Small intestine (tissue), 7 donors: ENCODE measurements at regions not wholly inside any gene's neighbourhood (a gene's known extent, or its start where the extent isn't known, plus 50 kb on each side); places are given as distances from the start of the nearest gene placed in this dataset.

Experiments used
- DNase-seq, 2 donors: peaks; one replicate each; pipeline versions ENCODE4 v3.0.0 to v3.0.0-alpha.2; 2013
- FAIRE-seq: peaks from 2 replicates; lab custom pipeline; 2012; peaks lifted over from hg19 to GRCh38; lab: Jason Lieb, UNC
- H3K27ac ChIP-seq, 3 donors: one replicate each; pipeline ENCODE4 v1.5.1; 2013; ENCODE audit warnings: low read length in 2 of 3, mild to moderate bottlenecking in 2 of 3, control low read depth in 1 of 3, inconsistent platforms in 1 of 3, low read depth in 1 of 3, moderate library complexity in 1 of 3
- H3K27me3 ChIP-seq, 3 donors: one replicate each; pipeline ENCODE4 v1.6.1; 2013; ENCODE audit warnings: low read length in 3 of 3, inconsistent platforms in 1 of 3; ENCODE audit not compliant: control insufficient read depth in 3 of 3, insufficient read depth in 3 of 3
- H3K36me3 ChIP-seq, 3 donors: one replicate each; pipeline ENCODE4 v1.6.1; 2013; ENCODE audit warnings: low read length in 3 of 3, inconsistent platforms in 1 of 3, low read depth in 1 of 3, mild to moderate bottlenecking in 1 of 3, moderate library complexity in 1 of 3; ENCODE audit not compliant: control insufficient read depth in 3 of 3, insufficient read depth in 2 of 3
- H3K4me1 ChIP-seq, 3 donors: one replicate each; pipeline ENCODE4 v1.6.1; 2013; ENCODE audit warnings: low read length in 2 of 3, inconsistent platforms in 1 of 3, low read depth in 1 of 3, mild to moderate bottlenecking in 1 of 3, moderate library complexity in 1 of 3; ENCODE audit not compliant: control insufficient read depth in 3 of 3, insufficient read depth in 2 of 3
- H3K4me3 ChIP-seq, 3 donors: one replicate each; pipeline ENCODE4 v1.5.1; 2013; ENCODE audit warnings: low read length in 3 of 3, control low read depth in 1 of 3, inconsistent platforms in 1 of 3, low read depth in 1 of 3, mild to moderate bottlenecking in 1 of 3, moderate library complexity in 1 of 3
- H3K9me3 ChIP-seq, 2 donors: one replicate each; pipeline ENCODE4 v1.6.1; 2013; ENCODE audit warnings: low read depth in 1 of 2, low read length in 1 of 2; ENCODE audit not compliant: control insufficient read depth in 2 of 2, insufficient read depth in 1 of 2
- WGBS, 3 donors: extraction: QIAGEN DNeasy Blood & Tissue Kit; methylation state at CpG; one replicate each; pipeline ENCODE4 v1.1.7; 2013; 5-methylcytosine and 5-hydroxymethylcytosine counted together
- donor health status: healthy with polysubstance abuse.
- donor health status: control.
- donor health status: control.
- donor health status: Bipolar disorder and iron deficiency.
- donor health status: healthy.

- H3K4me3 ChIP-seq, result no peak overlapping the region
- no peaks in the 10 kb centered on the region for H3K27me3 ChIP-seq
- no peak for DNase-seq
- H3K27ac ChIP-seq, result no peak overlapping the region
- FAIRE-seq, result no peak
- no peaks in the 10 kb centered on the region for H3K36me3 ChIP-seq
- H3K9me3 ChIP-seq, result no peaks in the 10 kb centered on the region
- WGBS, 3 donors, result 65 to 78% (median 71%) methylated on average over 2 of the region's 2 CpGs
- no peaks in the 10 kb centered on the region for H3K4me1 ChIP-seq
Measured at GRCh38 chr11:36890121-36890679, 292.2 kb upstream of the RAG2 start.

- no peak overlapping the region for H3K27ac ChIP-seq
- H3K9me3 ChIP-seq, result no peaks in the 10 kb centered on the region
- no peaks in the 10 kb centered on the region for H3K4me1 ChIP-seq
- FAIRE-seq, result no peak
- DNase-seq, result no peak
- H3K36me3 ChIP-seq, result no peaks in the 10 kb centered on the region
- no peak overlapping the region for H3K4me3 ChIP-seq
- no peaks in the 10 kb centered on the region for H3K27me3 ChIP-seq
- WGBS, 3 donors, result 87 to 96% (median 92%) methylated on average over 3 of the region's 3 CpGs
Measured at GRCh38 chr11:36885154-36885553, 287.1 kb upstream of the RAG2 start.

GRCh38 chr11:36878737-36879136 is 280.7 kb upstream of the RAG2 start:
- DNase-seq (no peak), FAIRE-seq (no peak)
- no peaks in the 10 kb centered on the region for H3K36me3 ChIP-seq
- H3K9me3 ChIP-seq, result no peaks in the 10 kb centered on the region
- H3K27ac ChIP-seq, result no peak overlapping the region
- no peak overlapping the region for H3K4me3 ChIP-seq
- no peaks in the 10 kb centered on the region for H3K4me1 ChIP-seq
- WGBS, 3 donors, result 82 to 93% (median 88%) methylated on average over 1 of the region's 1 CpG
- no peaks in the 10 kb centered on the region for H3K27me3 ChIP-seq

- H3K4me1 ChIP-seq, result no peaks in the 10 kb centered on the region
- no peak overlapping the region for H3K27ac ChIP-seq
- FAIRE-seq (no peak), DNase-seq (no peak)
- H3K9me3 ChIP-seq, result no peaks in the 10 kb centered on the region
- H3K4me3 ChIP-seq, result no peak overlapping the region
- no peaks in the 10 kb centered on the region for H3K36me3 ChIP-seq
- H3K27me3 ChIP-seq, result no peaks in the 10 kb centered on the region
Measured at GRCh38 chr11:36877149-36877548, 279.1 kb upstream of the RAG2 start.

GRCh38 chr11:36876266-36876665 is 278.2 kb upstream of the RAG2 start:
- H3K4me3 ChIP-seq, result no peak overlapping the region
- no peak for FAIRE-seq
- no peaks in the 10 kb centered on the region for H3K27me3 ChIP-seq
- H3K9me3 ChIP-seq, result no peaks in the 10 kb centered on the region
- 3 to 5% (median 4%) methylated on average over 1 of the region's 1 CpG for WGBS, 3 donors
- no peaks in the 10 kb centered on the region for H3K36me3 ChIP-seq
- H3K27ac ChIP-seq, result no peak overlapping the region
- no peak for DNase-seq
- H3K4me1 ChIP-seq, result no peaks in the 10 kb centered on the region

- Histone ChIP-seq H3K4me3 (no peak overlapping the region), H3K36me3 (no peaks in the 10 kb centered on the region), H3K27me3 (no peaks in the 10 kb centered on the region), H3K4me1 (no peaks in the 10 kb centered on the region), H3K27ac (no peak overlapping the region), H3K9me3 (no peaks in the 10 kb centered on the region)
- WGBS, 3 donors, result 55 to 65% (median 55%) methylated on average over 4 of the region's 4 CpGs
- FAIRE-seq, result no peak
- DNase-seq, result no peak
Measured at GRCh38 chr11:36874291-36874690, 276.3 kb upstream of the RAG2 start.

- H3K4me3 ChIP-seq, result no peak overlapping the region
- FAIRE-seq (no peak), DNase-seq (no peak)
- 35 to 65% (median 42%) methylated on average over 3 of the region's 3 CpGs for WGBS, 3 donors
- no peak overlapping the region for H3K27ac ChIP-seq
- no peaks in the 10 kb centered on the region for H3K4me1 ChIP-seq
- H3K9me3 ChIP-seq, result no peaks in the 10 kb centered on the region
- H3K36me3 ChIP-seq, result no peaks in the 10 kb centered on the region
- H3K27me3 ChIP-seq, result no peaks in the 10 kb centered on the region
Measured at GRCh38 chr11:36870361-36870760, 272.3 kb upstream of the RAG2 start.

GRCh38 chr11:36868380-36868779 is 270.3 kb upstream of the RAG2 start:
- no peak for DNase-seq
- Histone ChIP-seq H3K9me3 (no peaks in the 10 kb centered on the region), H3K27me3 (no peaks in the 10 kb centered on the region), H3K4me3 (no peak overlapping the region), H3K4me1 (no peaks in the 10 kb centered on the region), H3K27ac (no peak overlapping the region), H3K36me3 (no peaks in the 10 kb centered on the region)
- WGBS, 3 donors, result 75 to 86% (median 84%) methylated on average over 5 of the region's 5 CpGs
- FAIRE-seq, result no peak

GRCh38 chr11:36865846-36866245 is 267.8 kb upstream of the RAG2 start:
- Histone ChIP-seq H3K9me3 (no peaks in the 10 kb centered on the region), H3K4me3 (no peak overlapping the region), H3K27ac (no peak overlapping the region), H3K4me1 (no peaks in the 10 kb centered on the region), H3K27me3 (no peaks in the 10 kb centered on the region), H3K36me3 (no peaks in the 10 kb centered on the region)
- 69 to 88% (median 74%) methylated on average over 1 of the region's 1 CpG for WGBS, 3 donors
- DNase-seq, result no peak
- no peak for FAIRE-seq
